GM06990 (cell line): ENCODE measurements at regions not wholly inside any gene's neighbourhood (a gene's known extent, or its start where the extent isn't known, plus 50 kb on each side); places are given as distances from the start of the nearest gene placed in this dataset.

Experiments used
- DNase-seq: peaks from one replicate; pipeline ENCODE4 v3.0.0-alpha.2; 2011; ENCODE audit not compliant: insufficient read length; ENCODE audit errors: extremely low read depth
- H3K27me3 ChIP-seq: replicated peaks from 2 replicates; pipeline ENCODE4 v1.6.0; 2011; ENCODE audit warnings: low read length; ENCODE audit not compliant: control insufficient read depth, insufficient read depth
- H3K36me3 ChIP-seq: 2 replicates; pipeline ENCODE4 v1.5.1; 2011; ENCODE audit warnings: low read length; ENCODE audit not compliant: control insufficient read depth, insufficient read depth
- H3K4me3 ChIP-seq: replicated peaks from 2 replicates; pipeline ENCODE4 v1.5.1; 2011; ENCODE audit warnings: low read depth, mild to moderate bottlenecking, control low read depth, low read length
- CTCF ChIP-seq: IDR thresholded peaks from 2 replicates; pipeline ENCODE4 v1.5.1; 2011; ENCODE audit warnings: low read length, control low read depth, mild to moderate bottlenecking, inconsistent platforms; ENCODE audit not compliant: insufficient read depth, poor library complexity, severe bottlenecking

DNA sequence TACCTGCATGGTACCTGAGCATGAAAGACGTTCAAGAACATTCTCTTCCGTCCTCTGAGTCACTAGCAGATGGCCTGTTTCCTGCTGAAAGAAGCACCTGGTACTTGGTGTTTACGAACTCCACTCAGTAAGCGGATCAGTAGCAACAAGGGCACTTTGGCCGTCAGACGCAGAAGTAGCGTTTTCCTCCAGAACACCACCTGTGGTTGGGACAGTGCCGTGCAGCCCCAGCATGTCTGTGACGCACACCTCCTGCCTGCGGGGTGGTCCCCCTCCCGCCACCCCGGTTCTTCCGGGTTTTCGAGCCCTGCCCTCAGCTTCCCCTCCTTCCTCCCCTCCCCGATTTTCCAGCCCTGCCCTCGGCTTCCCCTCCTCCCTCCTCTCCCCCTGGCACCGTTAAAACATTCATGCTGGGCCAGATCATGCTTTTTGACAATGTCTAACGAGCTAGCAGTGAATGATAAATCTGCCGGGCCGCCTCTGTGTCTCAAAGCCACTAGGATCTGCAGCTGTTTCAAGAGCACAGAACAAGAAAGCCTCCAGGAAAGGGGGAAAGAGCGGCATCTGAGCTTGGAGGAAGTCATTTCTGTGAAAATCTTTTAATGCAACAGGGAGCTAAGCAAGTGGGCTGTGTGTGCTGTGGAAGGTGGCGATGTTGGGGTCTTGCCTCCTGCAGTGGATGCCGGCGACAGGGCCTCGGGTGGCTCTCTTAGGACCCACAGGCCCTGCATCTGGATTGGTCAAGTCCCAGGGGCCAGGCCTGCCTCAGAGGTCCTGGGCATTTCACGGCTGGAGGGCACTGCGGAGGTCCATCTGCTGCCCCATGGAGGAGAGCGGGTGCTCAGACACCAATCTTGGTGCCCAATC, 207.9 kb downstream of the ERMARD start:
- H3K27me3 ChIP-seq: no peaks in the 10 kb centered on the region
- H3K36me3 ChIP-seq: no peaks in the 10 kb centered on the region
- H3K4me3 ChIP-seq: no peak overlapping the region
- DNase-seq: peak; percentile 26
- no peak for TF ChIP-seq CTCF

DNA sequence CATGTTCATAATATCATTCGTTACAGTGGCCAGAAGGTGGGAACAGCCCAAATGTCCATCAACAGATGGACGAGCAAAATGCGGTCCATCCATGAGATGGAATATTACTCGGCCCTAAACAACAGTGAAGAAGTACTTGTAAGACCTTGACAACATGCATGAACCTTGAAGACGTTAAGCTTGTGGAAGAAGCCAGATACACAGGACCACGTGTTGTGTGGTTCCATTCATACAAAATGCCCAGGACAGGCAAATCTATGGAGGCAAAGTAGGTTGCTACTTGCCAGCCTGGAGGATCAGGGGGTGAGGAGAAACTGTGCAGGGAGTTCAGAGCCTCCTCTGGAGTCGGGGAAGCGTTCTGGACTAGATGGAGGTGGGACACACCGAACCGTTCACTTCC, 207.1 kb downstream of the ERMARD start:
- no peak for DNase-seq
- no peaks in the 10 kb centered on the region for H3K27me3 ChIP-seq
- no peak overlapping the region for H3K4me3 ChIP-seq
- TF ChIP-seq CTCF: no peak
- H3K36me3 ChIP-seq: no peaks in the 10 kb centered on the region

- TF ChIP-seq CTCF: no peak
- H3K36me3 ChIP-seq: no peaks in the 10 kb centered on the region
- DNase-seq: no peak
- H3K4me3 ChIP-seq: no peak overlapping the region
- no peaks in the 10 kb centered on the region for H3K27me3 ChIP-seq
Observed at GRCh38 chr6:169957351-169957963, 206.0 kb downstream of the ERMARD start.

DNA sequence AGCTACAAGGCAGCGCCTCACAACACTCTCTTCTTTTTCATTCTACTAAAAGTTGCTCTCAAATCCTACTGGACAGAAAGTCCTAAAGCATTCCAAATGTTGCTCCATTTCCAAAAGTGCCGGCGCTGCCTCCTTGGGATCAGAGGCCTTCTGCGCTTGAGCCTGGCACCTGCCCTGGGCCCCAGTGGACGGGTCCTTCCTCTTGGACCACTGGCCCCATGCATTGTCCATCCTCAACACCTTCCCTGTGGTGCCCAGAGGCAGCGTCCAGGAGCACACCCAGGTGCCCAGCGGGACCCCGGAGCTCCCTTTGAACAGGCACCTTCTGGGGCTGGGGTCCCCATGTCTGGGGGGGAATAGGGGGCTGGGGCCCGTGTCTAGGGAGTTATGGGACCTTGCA, 205.2 kb downstream of the ERMARD start:
- no peak for DNase-seq
- H3K27me3 ChIP-seq: no peaks in the 10 kb centered on the region
- no peaks in the 10 kb centered on the region for H3K36me3 ChIP-seq
- H3K4me3 ChIP-seq: no peak overlapping the region
- TF ChIP-seq CTCF: no peak

GRCh38 chr6:169955731-169956437, 204.5 kb downstream of the ERMARD start:
- DNase-seq: no peak
- no peaks in the 10 kb centered on the region for H3K27me3 ChIP-seq
- H3K4me3 ChIP-seq: no peak overlapping the region
- no peak for TF ChIP-seq CTCF
- H3K36me3 ChIP-seq: no peaks in the 10 kb centered on the region
